H1 (cell line): ENCODE measurements at regions not wholly inside any gene's neighbourhood (a gene's known extent, or its start where the extent isn't known, plus 50 kb on each side); places are given as distances from the start of the nearest gene placed in this dataset.
"Not testable (repeated sequence)": the region's sequence is repeated elsewhere in the genome, so short reads cannot be mapped to it uniquely, and the experiment has no call there.

ENCODE experiments used
- CTCF ChIA-PET: fragments of 300-600 bp; sonication (Branson Sonifier 250); formaldehyde crosslinking; loops from one replicate; lab custom pipeline; 2021; ENCODE audit not compliant: partially characterized antibody; lab: Charles Lee
- POLR2A ChIA-PET: fragments of 300-600 bp; sonication (Branson Sonifier 250); formaldehyde crosslinking; loops from one replicate; lab custom pipeline; 2021; ENCODE audit warnings: inconsistent platforms; ENCODE audit not compliant: partially characterized antibody; lab: Charles Lee
- DNase-seq, 2 experiments: peaks; one replicate each; pipeline versions ENCODE4 v3.0.0 to v3.0.0-alpha.2; 2010 to 2022; ENCODE audit warnings: low spot score in 2 of 2, low read depth in 1 of 2, mixed read lengths in 1 of 2
- FAIRE-seq: peaks from 2 replicates; lab custom pipeline; 2011; peaks lifted over from hg19 to GRCh38; lab: Jason Lieb, UNC
- H2AFZ ChIP-seq: 2 replicates; pipeline ENCODE4 v1.8.1; 2012; ENCODE audit warnings: low read length, inconsistent platforms
- H2AK5ac ChIP-seq: 2 replicates; pipeline ENCODE4 v1.6.1; 2013; ENCODE audit warnings: low read depth, low read length
- H2BK120ac ChIP-seq: replicated peaks from 2 replicates; pipeline ENCODE3; 2013; ENCODE audit warnings: low read depth, low read length, inconsistent platforms
- H2BK12ac ChIP-seq: 2 replicates; pipeline ENCODE4 v1.6.1; 2013; ENCODE audit warnings: low read depth, low read length
- H2BK15ac ChIP-seq: 2 replicates; pipeline ENCODE4 v1.6.1; 2013; ENCODE audit warnings: low read length
- H2BK20ac ChIP-seq: 2 replicates; pipeline ENCODE4 v1.6.1; 2013; ENCODE audit warnings: low read length
- H2BK5ac ChIP-seq: 2 replicates; pipeline ENCODE4 v1.6.1; 2013; ENCODE audit warnings: low read depth, low read length
- H3K14ac ChIP-seq: 2 replicates; pipeline ENCODE4 v1.6.1; 2013; ENCODE audit warnings: inconsistent platforms; ENCODE audit not compliant: insufficient read length
- H3K18ac ChIP-seq: 2 replicates; pipeline ENCODE4 v1.6.1; 2013; ENCODE audit warnings: low read length; ENCODE audit errors: extremely low read depth
- H3K23ac ChIP-seq: 2 replicates; pipeline ENCODE4 v1.6.1; 2013; ENCODE audit warnings: inconsistent platforms; ENCODE audit not compliant: insufficient read length
- H3K23me2 ChIP-seq: 2 replicates; pipeline ENCODE4 v1.6.1; 2013; ENCODE audit warnings: low read depth, low read length
- H3K27ac ChIP-seq: 2 replicates; pipeline ENCODE4 v1.6.1; 2011; ENCODE audit warnings: low read depth, low read length, inconsistent platforms
- H3K27me3 ChIP-seq, 4 experiments: replicated peaks in 1 of 4; 1 replicate in 1 of 4; 2 replicates in 3 of 4; pipeline versions ENCODE4 v1.6.1 to v1.8.1; 2011 to 2013; ENCODE audit warnings: low read length in 3 of 4, mild to moderate bottlenecking in 3 of 4, inconsistent platforms in 2 of 4, mixed read lengths in 2 of 4, moderate library complexity in 1 of 4; ENCODE audit not compliant: control insufficient read depth in 3 of 4, insufficient read depth in 3 of 4; ENCODE audit errors: extremely low read depth in 1 of 4
- H3K36me3 ChIP-seq, 4 experiments: 2 replicates each; pipeline versions ENCODE4 v1.6.1 to v1.8.1; 2011 to 2013; ENCODE audit warnings: mild to moderate bottlenecking in 4 of 4, low read length in 3 of 4, moderate library complexity in 2 of 4, control low read depth in 1 of 4, inconsistent platforms in 1 of 4; ENCODE audit not compliant: insufficient read depth in 4 of 4, control insufficient read depth in 2 of 4
- H3K4ac ChIP-seq: replicated peaks from 2 replicates; pipeline ENCODE3; 2013; ENCODE audit warnings: low read length, low read depth, mixed read lengths, inconsistent platforms; ENCODE audit not compliant: insufficient read length
- H3K4me1 ChIP-seq, 4 experiments: replicated peaks in 1 of 4; 1 replicate in 1 of 4; 2 replicates in 3 of 4; pipeline versions ENCODE4 v1.6.1 to v1.8.1; 2011 to 2013; ENCODE audit warnings: low read length in 3 of 4, inconsistent platforms in 2 of 4, mixed read lengths in 1 of 4; ENCODE audit not compliant: insufficient read depth in 4 of 4, control insufficient read depth in 3 of 4
- H3K4me2 ChIP-seq, 2 experiments: 2 replicates each; pipeline versions ENCODE4 v1.6.1 to v1.8.1; 2011 to 2013; ENCODE audit warnings: low read depth in 2 of 2, low read length in 2 of 2, control low read depth in 1 of 2, inconsistent platforms in 1 of 2, mild to moderate bottlenecking in 1 of 2; ENCODE audit not compliant: insufficient read depth in 1 of 2
- H3K4me3 ChIP-seq, 4 experiments: fragments of 200-600, 300-600 bp in 1 of 4; sonication (generic), shearing (Covaris generic), sonication (Bioruptor Twin) in 1 of 4; 2 replicates each; pipeline versions ENCODE4 v1.5.1 to v1.8.1; 2011 to 2016; ENCODE audit warnings: low read length in 4 of 4, low read depth in 3 of 4, control low read depth in 2 of 4, inconsistent platforms in 2 of 4, mild to moderate bottlenecking in 2 of 4, mixed read lengths in 1 of 4, moderate library complexity in 1 of 4; ENCODE audit not compliant: insufficient read depth in 2 of 4; ENCODE audit errors: extremely low read depth in 1 of 4
- H3K56ac ChIP-seq: replicated peaks from 2 replicates; pipeline ENCODE3; 2013; ENCODE audit warnings: low read depth, mild to moderate bottlenecking, mixed read lengths, low read length, inconsistent platforms; ENCODE audit not compliant: insufficient read length
- H3K79me1 ChIP-seq: 2 replicates; pipeline ENCODE4 v1.6.1; 2013; ENCODE audit warnings: low read depth, low read length, control low read depth
- H3K79me2 ChIP-seq, 2 experiments: 2 replicates each; pipeline versions ENCODE4 v1.6.1 to v1.8.1; 2012 to 2013; ENCODE audit warnings: low read length in 2 of 2, mild to moderate bottlenecking in 2 of 2, inconsistent platforms in 1 of 2; ENCODE audit not compliant: insufficient read depth in 2 of 2, control insufficient read depth in 1 of 2
- H3K9ac ChIP-seq, 4 experiments: replicated peaks in 1 of 4; 1 replicate in 1 of 4; 2 replicates in 3 of 4; pipeline versions ENCODE4 v1.6.1 to v1.8.1; 2011 to 2013; ENCODE audit warnings: low read depth in 3 of 4, low read length in 3 of 4, control low read depth in 2 of 4, mild to moderate bottlenecking in 2 of 4, moderate library complexity in 2 of 4, inconsistent platforms in 1 of 4; ENCODE audit errors: extremely low read depth in 1 of 4
- H3K9me3 ChIP-seq, 2 experiments: 2 replicates each; pipeline versions ENCODE4 v1.6.1 to v1.8.1; 2012 to 2013; ENCODE audit warnings: mild to moderate bottlenecking in 2 of 2, moderate library complexity in 2 of 2, control low read depth in 1 of 2, inconsistent platforms in 1 of 2, low read depth in 1 of 2, low read length in 1 of 2, mixed read lengths in 1 of 2; ENCODE audit not compliant: insufficient read depth in 2 of 2
- H4K20me1 ChIP-seq, 2 experiments: replicated peaks in 1 of 2; 2 replicates each; pipeline versions ENCODE3 to v1.8.1; 2011 to 2013; ENCODE audit warnings: inconsistent platforms in 2 of 2, low read length in 2 of 2, mild to moderate bottlenecking in 1 of 2; ENCODE audit not compliant: insufficient read depth in 2 of 2, control insufficient read depth in 1 of 2
- H4K5ac ChIP-seq: 2 replicates; pipeline ENCODE4 v1.6.1; 2013; ENCODE audit warnings: low read length, low read depth, mixed read lengths, inconsistent platforms; ENCODE audit not compliant: insufficient read length
- H4K8ac ChIP-seq: 2 replicates; pipeline ENCODE4 v1.8.0; 2013; ENCODE audit warnings: mild to moderate bottlenecking, moderate library complexity, low read length, inconsistent platforms; ENCODE audit not compliant: insufficient read depth; ENCODE audit errors: extremely low read depth
- H4K91ac ChIP-seq: replicated peaks from 2 replicates; pipeline ENCODE3; 2013; ENCODE audit warnings: low read length, mixed read lengths, inconsistent platforms; ENCODE audit not compliant: insufficient read length
- CTCF ChIP-seq, 3 experiments: IDR thresholded peaks; 1 replicate in 2 of 3; 2 replicates in 1 of 3; pipeline versions ENCODE4 v1.5.1 to v1.6.1; 2011; ENCODE audit warnings: low read length in 3 of 3, mild to moderate bottlenecking in 3 of 3, inconsistent platforms in 2 of 3, low read depth in 1 of 3, moderate library complexity in 1 of 3; ENCODE audit not compliant: insufficient read depth in 1 of 3; ENCODE audit errors: control extremely low read depth in 1 of 3
- RAD21 ChIP-seq, 2 experiments: IDR thresholded peaks in 1 of 2; conservative IDR thresholded peaks in 1 of 2; 2 replicates each; pipeline ENCODE4 v1.6.1; 2011; ENCODE audit warnings: low read depth in 2 of 2, low read length in 2 of 2, improper control_type of control experiment in 1 of 2, inconsistent platforms in 1 of 2, mild to moderate bottlenecking in 1 of 2, moderate library complexity in 1 of 2
- WGBS, 2 experiments: shearing (Covaris generic) in 1 of 2; methylation state at CpG; one replicate each; pipeline versions ENCODE4 v1.1.6 to v1.1.7; 2013 to 2015; ENCODE audit warnings: low lambda C conversion rate in 2 of 2, mixed read lengths in 2 of 2, inconsistent platforms in 1 of 2, low coverage in 1 of 2, missing lambda C conversion rate in 1 of 2; ENCODE audit not compliant: insufficient replicate concordance in 2 of 2, insufficient coverage in 1 of 2, insufficient read length in 1 of 2; ENCODE audit errors: extremely low coverage in 1 of 2, missing lambda C conversion rate in 1 of 2; 5-methylcytosine and 5-hydroxymethylcytosine counted together

GRCh38 chr12:11498574-11498973, 103.2 kb upstream of the PRB2 start:
- H4K5ac ChIP-seq, H3K4me2 ChIP-seq, H3K23ac ChIP-seq, H4K8ac ChIP-seq, H2BK5ac ChIP-seq, H2BK12ac ChIP-seq, H2BK15ac ChIP-seq, H3K18ac ChIP-seq, H3K4me1 ChIP-seq, H3K79me2 ChIP-seq, H2BK120ac ChIP-seq, FAIRE-seq, H3K9me3 ChIP-seq, H3K27ac ChIP-seq, H3K4ac ChIP-seq, H2AK5ac ChIP-seq, H2BK20ac ChIP-seq, H3K79me1 ChIP-seq, H3K36me3 ChIP-seq, H4K91ac ChIP-seq, H4K20me1 ChIP-seq, POLR2A ChIA-PET, H3K14ac ChIP-seq, H3K9ac ChIP-seq, H3K23me2 ChIP-seq, H3K56ac ChIP-seq, H2AFZ ChIP-seq, H3K4me3 ChIP-seq: not testable (repeated sequence)
- DNase-seq: peak in 1 of 2 experiments; percentile 56
- peaks cover 0 to 11% (median 10%) of the 10 kb centered on the region in 4 experiments; a peak in 5 of 7 replicates for H3K27me3 ChIP-seq
- WGBS, 2 experiments: 58% methylated on average over 3 of the region's 3 CpGs; no CpG with 5 or more reads in 1 of the 2 experiments
- peak in 1 of 2 experiments; percentile 32; a peak in 1 of 4 replicates for TF ChIP-seq RAD21 (IDR thresholded peaks at IDR 0.05 in 1 of 2, conservative IDR thresholded peaks at IDR 0.05 in 1 of 2; ENCODE audit: low read depth in 2 of 2, low read length in 2 of 2)
- TF ChIP-seq CTCF (IDR thresholded peaks at IDR 0.05; ENCODE audit: control extremely low read depth in 1 of 3, insufficient read depth in 1 of 3, low read depth in 1 of 3, low read length in 3 of 3): peak; percentile 38 to 58 (median 54); a peak in 3 of 4 replicates
- CTCF ChIA-PET: interaction anchor here (0.6 to 4.3 kb wide), 6 partner anchors 10 to 511 kb away, joined by 3 to 21 read pairs (median 4); no protein-coding TSS in a partner anchor
